Stomach (tissue), 4 donors: ENCODE measurements at regions not wholly inside any gene's neighbourhood (a gene's known extent, or its start where the extent isn't known, plus 50 kb on each side); places are given as distances from the start of the nearest gene placed in this dataset.

Experiments
- POLR2A ChIP-seq, 4 donors: fragments of 450-650 bp; IDR thresholded peaks; one replicate each; pipeline ENCODE4 v1.6.1; 2016; ENCODE audit warnings: antibody characterized with exemption in 4 of 4, control low read depth in 2 of 4, mild to moderate bottlenecking in 1 of 4, moderate library complexity in 1 of 4
- POLR2AphosphoS5 ChIP-seq, 3 donors: sonication (generic); formaldehyde crosslinking; IDR thresholded peaks; one replicate each; pipeline ENCODE4 v1.6.1; 2016; ENCODE audit warnings: antibody characterized with exemption in 3 of 3

- TF ChIP-seq POLR2A (IDR thresholded peaks at IDR 0.05) = no peak
- no peak for TF ChIP-seq POLR2AphosphoS5 (IDR thresholded peaks at IDR 0.05)
Observed at GRCh38 chr18:60976976-60977375, 356.3 kb upstream of the CDH20 start.
